UCSD-AML1 (cell line): ENCODE measurements at regions not wholly inside any gene's neighbourhood (a gene's known extent, or its start where the extent isn't known, plus 50 kb on each side); places are given as distances from the start of the nearest gene placed in this dataset.
"Not testable (repeated sequence)": the region's sequence is repeated elsewhere in the genome, so short reads cannot be mapped to it uniquely, and the experiment has no call there.

Source experiments
- DNase-seq: peaks from one replicate; lab custom pipeline; 2025; ENCODE audit not compliant: unreplicated experiment; lab: John Stamatoyannopoulos, UW

DNA sequence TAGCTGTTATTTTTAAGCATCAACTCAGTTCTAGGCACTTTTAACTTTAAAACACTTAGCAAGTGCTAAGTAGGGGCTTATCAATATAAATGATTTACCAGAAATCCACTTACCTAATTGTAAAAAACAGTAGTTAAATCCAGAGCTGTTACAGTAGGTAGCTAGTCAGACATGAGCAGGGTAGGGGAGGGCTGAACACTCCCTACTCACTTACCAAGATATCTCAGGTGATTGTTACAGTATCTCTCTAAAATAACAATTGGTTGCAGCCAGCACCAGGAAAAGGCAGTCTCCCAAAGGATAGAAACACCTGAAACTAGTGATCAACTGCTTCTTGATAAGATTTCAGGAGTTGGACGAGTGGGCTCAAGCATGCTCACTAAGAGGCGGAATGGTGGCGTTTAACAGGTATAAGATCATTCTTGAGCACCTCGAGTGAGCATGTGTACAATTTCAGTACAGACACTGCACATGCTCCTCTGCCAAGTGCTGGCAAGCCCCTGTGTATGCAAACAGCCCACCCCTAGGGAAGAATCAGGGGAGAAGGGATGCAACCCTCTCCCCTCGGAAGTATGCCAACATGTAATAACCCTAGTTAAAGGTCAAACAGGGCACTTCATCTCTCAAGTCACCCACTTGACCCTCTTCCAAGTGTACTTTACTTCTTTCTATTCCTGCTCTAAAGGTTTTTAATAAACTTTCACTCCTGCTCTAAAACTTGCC is 1113.6 kb upstream of the SEL1L start:
- DNase-seq: no peak

GRCh38 chr14:82655770-82656169 is 1122.1 kb upstream of the SEL1L start:
- no peak for DNase-seq

DNA sequence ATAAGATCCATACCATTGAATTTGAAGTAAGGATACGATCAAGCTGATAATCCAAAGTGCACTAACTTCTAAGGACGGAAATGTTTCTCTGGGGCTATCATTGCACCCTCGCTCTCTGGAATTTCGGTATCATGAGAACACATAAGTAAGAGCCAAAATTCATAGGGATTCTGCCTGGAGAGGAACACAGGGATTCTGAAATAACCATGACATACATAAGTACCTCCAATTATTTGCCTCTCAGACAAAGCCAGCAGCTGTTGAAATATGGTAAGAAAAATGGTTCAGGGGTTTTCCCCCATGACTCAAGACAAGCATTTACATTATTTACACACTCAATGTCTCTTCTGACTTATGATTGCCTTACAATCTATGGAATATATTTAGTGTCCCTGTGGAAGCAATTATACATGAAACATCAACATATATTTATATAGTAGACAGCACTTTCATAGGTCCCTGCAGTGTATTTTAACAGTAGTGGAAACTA is 1123.6 kb upstream of the SEL1L start:
- DNase-seq: no peak

DNA sequence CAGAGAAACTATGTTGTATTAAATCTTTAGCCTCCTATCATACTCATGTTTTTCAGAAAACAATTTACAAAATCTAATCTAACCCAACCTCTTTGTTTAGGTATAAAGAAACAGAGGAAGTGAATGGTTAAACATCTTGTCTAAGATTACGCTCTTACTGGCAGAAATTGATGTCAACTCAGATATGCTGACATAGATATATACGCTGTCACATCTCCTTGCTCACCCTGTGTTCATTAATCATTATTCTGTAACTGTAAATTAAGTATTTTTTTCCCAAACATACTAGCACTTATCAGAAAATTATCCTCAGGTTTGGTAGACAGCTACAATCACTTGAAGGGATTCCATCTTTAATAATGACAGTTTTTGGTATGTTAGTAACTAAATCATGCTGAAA is 1127.6 kb upstream of the SEL1L start:
- DNase-seq: no peak

DNA sequence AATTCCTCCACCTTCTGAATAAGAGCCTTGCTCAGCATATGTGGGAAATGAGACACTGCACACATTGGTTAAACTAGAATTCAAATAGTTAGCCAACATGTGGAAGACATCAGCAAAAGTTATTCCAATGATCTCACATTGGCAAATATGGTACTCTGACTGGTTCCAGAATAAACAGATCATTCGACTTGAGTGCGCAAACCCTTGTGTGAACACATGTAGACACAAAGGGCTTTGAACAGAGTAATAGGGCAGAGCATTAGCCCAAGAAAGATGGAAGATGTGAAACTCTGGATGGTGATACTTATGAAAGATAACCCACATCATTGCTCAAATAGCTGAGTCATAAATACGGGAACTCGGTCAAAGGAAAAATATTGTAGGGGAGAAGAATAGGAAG is 1133.4 kb upstream of the SEL1L start:
- no peak for DNase-seq

GRCh38 chr14:82667501-82667900 is 1133.8 kb upstream of the SEL1L start:
- no peak for DNase-seq

DNA sequence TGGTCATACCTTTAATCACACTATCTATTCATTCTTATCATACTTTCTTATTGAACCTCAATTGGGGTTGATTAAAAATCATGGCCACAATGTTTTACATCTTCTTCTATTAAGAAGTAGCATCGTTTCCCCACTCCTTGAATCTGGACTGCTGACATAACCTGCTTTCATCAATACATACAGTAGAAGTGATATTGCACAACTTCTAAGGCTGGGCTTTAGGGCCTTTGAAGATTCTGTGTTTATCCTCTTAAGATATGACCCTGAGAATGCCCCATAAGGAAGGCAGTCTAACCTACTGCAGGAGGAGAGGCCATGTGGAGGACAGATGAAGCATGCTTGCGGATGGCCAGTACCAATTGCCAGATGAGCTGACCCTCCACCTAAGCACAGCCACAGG is 1142.8 kb upstream of the SEL1L start:
- no peak for DNase-seq

GRCh38 chr14:82689948-82690347 is 1156.3 kb upstream of the SEL1L start:
- no peak for DNase-seq

DNA sequence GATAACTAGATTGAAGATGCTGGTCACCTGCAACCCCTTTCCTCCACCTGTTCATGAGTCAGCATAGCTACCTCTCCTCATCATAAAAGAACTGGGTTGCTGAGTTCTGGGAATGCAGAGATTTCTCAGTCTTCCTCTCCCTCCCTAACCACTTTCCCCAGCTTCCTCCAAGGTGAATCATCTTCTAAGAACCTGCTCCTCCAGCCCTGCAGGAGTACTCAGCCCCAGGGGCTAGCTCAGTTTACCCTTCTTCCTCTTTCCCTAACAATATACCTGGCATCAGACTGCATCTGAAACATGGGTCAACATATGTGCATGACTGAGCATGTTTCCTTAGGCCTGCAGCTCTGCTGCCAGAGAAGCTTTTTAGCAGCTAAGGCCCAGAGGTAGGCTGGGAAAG is 1157.5 kb upstream of the SEL1L start:
- not testable (repeated sequence) for DNase-seq

- no peak for DNase-seq
These were observed 1161.2 kb upstream of the SEL1L start for GRCh38 chr14:82694820-82695219.

GRCh38 chr14:82704218-82704617 is 1170.6 kb upstream of the SEL1L start:
- DNase-seq: no peak

DNA sequence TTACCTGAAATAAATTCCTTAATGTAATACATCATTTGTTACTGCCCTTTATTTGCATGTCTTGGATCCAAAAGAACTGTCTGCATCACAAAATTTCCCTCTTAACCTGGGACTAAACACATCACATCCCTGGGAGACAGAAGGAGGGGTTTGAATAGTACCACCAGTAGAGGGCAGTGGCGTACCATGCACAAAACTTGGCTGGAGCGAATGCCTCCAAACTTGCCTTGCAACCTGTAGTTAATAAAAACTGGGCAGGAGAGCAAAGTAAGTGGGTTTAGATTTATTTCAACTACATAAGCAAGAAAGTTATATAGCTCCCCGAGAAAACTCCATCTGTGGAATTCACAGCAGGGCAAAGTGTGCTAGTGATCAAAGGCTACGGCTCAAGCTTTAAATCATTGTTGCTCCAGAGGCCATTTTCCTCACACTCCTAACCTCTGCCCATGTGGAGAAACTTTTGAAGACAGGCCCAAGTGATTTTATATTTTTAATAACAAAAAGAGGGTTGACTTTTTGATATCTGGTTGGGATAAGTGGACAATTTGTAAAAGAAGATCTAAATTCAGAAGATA is 1176.7 kb upstream of the SEL1L start:
- DNase-seq: peak; percentile 20

DNA sequence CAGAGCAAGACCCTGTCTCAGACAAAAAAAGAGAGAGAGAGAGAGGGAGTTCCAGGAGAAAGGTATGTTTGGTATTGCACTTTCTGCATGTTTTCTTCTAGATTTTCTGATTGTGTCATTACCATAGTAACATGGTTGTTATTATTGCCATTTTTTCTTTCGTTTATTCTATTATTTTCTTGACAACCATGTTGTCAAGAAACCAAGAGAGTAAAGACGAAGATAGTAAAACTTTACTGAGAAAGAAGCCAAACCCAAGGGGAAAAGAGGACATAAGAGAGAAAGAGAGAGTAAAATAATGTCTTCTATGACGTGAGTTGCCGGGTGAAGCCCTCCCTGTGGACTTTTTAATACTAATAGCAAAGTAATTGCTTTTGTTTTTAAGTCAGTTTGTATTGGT is 1186.0 kb upstream of the SEL1L start:
- no peak for DNase-seq

- peak; percentile 7 for DNase-seq
These were observed 1186.8 kb upstream of the SEL1L start for GRCh38 chr14:82720431-82720830.

DNA sequence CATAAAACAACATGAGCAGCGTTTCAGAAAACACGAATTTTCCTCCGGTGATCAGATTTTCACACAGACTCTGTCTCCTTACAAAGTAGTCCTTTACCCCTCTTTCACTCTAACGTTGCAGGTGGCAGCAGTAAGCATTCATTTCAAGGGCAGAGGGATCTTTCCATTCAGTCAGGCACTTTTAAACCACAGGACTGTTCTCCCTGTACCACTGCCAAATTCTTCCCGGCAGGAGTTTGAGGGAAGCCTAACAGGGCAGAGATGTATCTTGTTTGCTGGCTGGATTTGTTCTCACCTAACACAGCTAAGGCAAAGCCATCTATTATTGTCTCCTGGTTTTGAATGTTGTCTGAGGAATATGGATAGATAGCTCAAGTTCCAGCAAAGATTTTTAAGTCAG is 1187.3 kb upstream of the SEL1L start:
- no peak for DNase-seq

DNA sequence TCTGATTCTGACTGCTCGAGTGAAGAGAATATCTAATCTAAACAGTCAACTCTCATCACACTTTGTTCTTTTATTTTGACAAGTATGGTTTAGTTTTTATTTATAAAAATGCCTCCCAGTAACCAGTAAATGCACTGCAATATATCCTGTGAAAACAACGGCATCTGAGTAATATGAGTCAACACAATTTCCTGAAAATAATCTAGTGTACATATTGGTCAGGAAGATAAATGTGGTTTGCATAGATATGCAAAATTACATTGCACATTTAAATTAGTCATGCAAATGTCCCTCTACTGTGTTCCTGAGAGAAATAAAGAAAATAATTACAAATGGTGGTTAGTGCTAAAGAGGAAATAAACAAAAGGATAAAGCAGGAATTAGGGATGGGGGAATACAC is 1190.7 kb upstream of the SEL1L start:
- DNase-seq: no peak

- no peak for DNase-seq
These were observed 1191.6 kb upstream of the SEL1L start for GRCh38 chr14:82725213-82725612.

DNA sequence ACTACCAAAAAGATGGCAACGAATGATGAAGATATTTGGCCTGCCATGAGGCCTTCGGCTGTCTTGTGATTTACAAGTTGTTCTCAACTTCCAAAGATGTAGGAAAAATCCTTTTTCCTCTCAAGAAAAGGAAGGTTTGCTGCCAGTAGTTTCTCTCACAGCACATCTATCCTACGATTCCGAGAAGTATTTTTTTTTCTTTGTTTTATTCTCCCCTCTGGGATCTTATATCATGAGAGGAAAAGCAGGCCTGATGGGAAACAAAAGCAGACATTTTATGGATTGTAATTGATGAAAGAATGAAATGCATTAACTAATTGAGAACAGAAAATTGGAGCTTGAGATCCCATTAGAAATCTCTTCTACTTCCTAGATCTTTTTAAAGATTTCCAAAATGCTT is 1197.9 kb upstream of the SEL1L start:
- DNase-seq: no peak

- DNase-seq: no peak
These were observed 1206.9 kb upstream of the SEL1L start for GRCh38 chr14:82740547-82740946.

DNA sequence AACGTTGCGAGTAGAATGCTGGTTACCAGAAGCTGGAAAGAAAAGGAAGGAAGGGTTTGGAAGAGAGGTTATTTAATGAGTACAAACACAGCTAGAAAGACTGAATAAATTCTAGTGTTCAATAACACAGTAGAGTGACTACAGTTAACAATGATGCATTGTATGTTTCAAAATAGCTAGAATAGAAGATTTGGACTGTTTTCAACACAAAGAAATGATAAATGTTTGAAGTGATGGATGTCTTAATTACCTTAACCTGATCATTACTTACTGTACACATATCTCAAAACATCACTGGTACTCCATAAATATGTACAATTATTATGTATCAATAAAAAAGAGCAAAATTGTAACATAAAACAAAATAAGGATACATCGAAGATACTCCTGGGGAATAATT is 1221.8 kb upstream of the SEL1L start:
- DNase-seq: no peak

DNA sequence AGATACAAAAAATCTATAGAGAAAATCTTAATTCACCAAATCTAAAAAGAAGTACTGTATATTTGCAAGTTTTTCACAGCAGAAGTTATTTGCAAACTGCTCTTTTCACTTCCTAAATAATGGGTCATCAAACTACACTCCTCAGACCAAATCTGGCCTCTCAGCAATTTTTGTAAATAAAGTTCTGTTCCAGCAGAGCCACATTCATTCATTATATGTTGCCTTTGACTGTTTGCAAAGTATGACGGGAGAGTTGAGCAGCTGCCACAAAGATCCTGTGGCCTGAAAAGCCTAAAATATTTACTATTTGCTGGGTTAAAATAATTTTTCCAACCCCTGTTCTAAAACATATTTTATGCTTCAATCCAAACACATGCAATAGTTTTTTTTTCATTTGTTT is 1222.3 kb upstream of the SEL1L start:
- no peak for DNase-seq

GRCh38 chr14:82757776-82758175 is 1224.1 kb upstream of the SEL1L start:
- no peak for DNase-seq

- DNase-seq: no peak
These were observed 1226.0 kb upstream of the SEL1L start for GRCh38 chr14:82759656-82760055.
